H1 (cell line): ENCODE measurements at regions not wholly inside any gene's neighbourhood (a gene's known extent, or its start where the extent isn't known, plus 50 kb on each side); places are given as distances from the start of the nearest gene placed in this dataset.

ENCODE experiments used
- EP300 ChIP-seq, 2 experiments: IDR thresholded peaks; 1 replicate in 1 of 2; 2 replicates in 1 of 2; pipeline ENCODE4 v1.6.1; 2011 to 2012; ENCODE audit warnings: low read depth in 2 of 2, low read length in 2 of 2, mild to moderate bottlenecking in 2 of 2, borderline replicate concordance in 1 of 2, inconsistent platforms in 1 of 2, moderate library complexity in 1 of 2
- HDAC2 ChIP-seq, 2 experiments: fragments of 300-600 bp in 1 of 2; sonication (generic) in 1 of 2; IDR thresholded peaks; 2 replicates each; pipeline ENCODE4 v1.6.1; 2011 to 2012; ENCODE audit warnings: low read depth in 2 of 2, low read length in 2 of 2, mild to moderate bottlenecking in 2 of 2, moderate library complexity in 2 of 2, borderline replicate concordance in 1 of 2, inconsistent platforms in 1 of 2

- no peak for TF ChIP-seq HDAC2 (IDR thresholded peaks at IDR 0.05; ENCODE audit: borderline replicate concordance in 1 of 2, low read depth in 2 of 2, low read length in 2 of 2)
- TF ChIP-seq EP300 (IDR thresholded peaks at IDR 0.05; ENCODE audit: borderline replicate concordance in 1 of 2, low read depth in 2 of 2, low read length in 2 of 2) = no peak
Measured at GRCh38 chr5:159639590-159639989, 276.7 kb upstream of the ADRA1B start (continued).
